Ishikawa (cell line): ENCODE measurements at regions not wholly inside any gene's neighbourhood (a gene's known extent, or its start where the extent isn't known, plus 50 kb on each side); places are given as distances from the start of the nearest gene placed in this dataset.

ENCODE experiments used
- CEBPB ChIP-seq: IDR thresholded peaks from 2 replicates; pipeline ENCODE4 v1.6.1; 2012
- FOXM1 ChIP-seq: IDR thresholded peaks from 2 replicates; pipeline ENCODE4 v1.6.1; 2012; ENCODE audit warnings: low read depth, borderline replicate concordance
- MAX ChIP-seq: IDR thresholded peaks from 2 replicates; pipeline ENCODE4 v1.6.1; 2012
- RAD21 ChIP-seq: IDR thresholded peaks from 2 replicates; pipeline ENCODE4 v1.6.1; 2012; ENCODE audit warnings: low read depth
- REST ChIP-seq: IDR thresholded peaks from 2 replicates; pipeline ENCODE4 v1.6.1; 2012; ENCODE audit warnings: low read depth, mild to moderate bottlenecking

- TF ChIP-seq CEBPB (no peak), RAD21 (no peak), MAX (no peak), FOXM1 (no peak), REST (no peak)
Measured at GRCh38 chr2:59737299-59737698, 816.2 kb downstream of the BCL11A start.
